ENCODE measurements at regions not wholly inside any gene's neighbourhood (a gene's known extent, or its start where the extent isn't known, plus 50 kb on each side); places are given as distances from the start of the nearest gene placed in this dataset.
"Not testable (repeated sequence)": the region's sequence is repeated elsewhere in the genome, so short reads cannot be mapped to it uniquely, and the experiment has no call there.

GRCh38 chr22:22697377-22698117 is 53.1 kb downstream of the GGTLC2 start:
- DNase-seq (ENCODE audit: extremely low read depth in 1 of 2, low read depth in 1 of 2), result no peak

GRCh38 chr22:22698263-22698750 is 53.9 kb downstream of the GGTLC2 start:
- DNase-seq (ENCODE audit: extremely low read depth in 1 of 2, low read depth in 1 of 2), result no peak

- no peak for DNase-seq (ENCODE audit: extremely low read depth in 1 of 2, low read depth in 1 of 2)
These were observed 56.2 kb downstream of the GGTLC2 start for GRCh38 chr22:22700631-22701030.

GRCh38 chr22:22701557-22701956 is 57.1 kb downstream of the GGTLC2 start:
- not testable (repeated sequence) for DNase-seq (ENCODE audit: extremely low read depth in 1 of 2, low read depth in 1 of 2)

- no peak for DNase-seq (ENCODE audit: extremely low read depth in 1 of 2, low read depth in 1 of 2)
These were observed 58.1 kb downstream of the GGTLC2 start for GRCh38 chr22:22702237-22703202.

GRCh38 chr22:22703203-22703570 is 58.8 kb downstream of the GGTLC2 start:
- DNase-seq (ENCODE audit: extremely low read depth in 1 of 2, low read depth in 1 of 2), result no peak

- no peak for DNase-seq (ENCODE audit: extremely low read depth in 1 of 2, low read depth in 1 of 2)
These were observed 59.3 kb downstream of the GGTLC2 start for GRCh38 chr22:22703715-22704114.

GRCh38 chr22:22704156-22704946 is 59.9 kb downstream of the GGTLC2 start:
- DNase-seq (ENCODE audit: extremely low read depth in 1 of 2, low read depth in 1 of 2), result no peak

- DNase-seq (ENCODE audit: extremely low read depth in 1 of 2, low read depth in 1 of 2), result no peak
These were observed 61.1 kb downstream of the GGTLC2 start for GRCh38 chr22:22705328-22706100.

GRCh38 chr22:22706253-22706915 is 62.0 kb downstream of the GGTLC2 start:
- no peak for DNase-seq (ENCODE audit: extremely low read depth in 1 of 2, low read depth in 1 of 2)

GRCh38 chr22:22709719-22710445 is 65.5 kb downstream of the GGTLC2 start:
- no peak for DNase-seq (ENCODE audit: extremely low read depth in 1 of 2, low read depth in 1 of 2)

GRCh38 chr22:22710719-22711531 is 66.5 kb downstream of the GGTLC2 start:
- peak; percentile 51 to 73 for DNase-seq (ENCODE audit: extremely low read depth in 1 of 2, low read depth in 1 of 2)

- DNase-seq (ENCODE audit: extremely low read depth in 1 of 2, low read depth in 1 of 2), result no peak
These were observed 67.1 kb downstream of the GGTLC2 start for GRCh38 chr22:22711532-22711913.

GRCh38 chr22:22712092-22712658 is 67.8 kb downstream of the GGTLC2 start:
- no peak for DNase-seq (ENCODE audit: extremely low read depth in 1 of 2, low read depth in 1 of 2)

GRCh38 chr22:22712666-22713365 is 68.4 kb downstream of the GGTLC2 start:
- no peak for DNase-seq (ENCODE audit: extremely low read depth in 1 of 2, low read depth in 1 of 2)

GRCh38 chr22:22713416-22713815 is 69.0 kb downstream of the GGTLC2 start:
- no peak for DNase-seq (ENCODE audit: extremely low read depth in 1 of 2, low read depth in 1 of 2)

GRCh38 chr22:22714600-22715335 is 70.4 kb downstream of the GGTLC2 start:
- DNase-seq (ENCODE audit: extremely low read depth in 1 of 2, low read depth in 1 of 2), result no peak
